HG02642 (cell line): ENCODE measurements at regions not wholly inside any gene's neighbourhood (a gene's known extent, or its start where the extent isn't known, plus 50 kb on each side); places are given as distances from the start of the nearest gene placed in this dataset.
"Not testable (repeated sequence)": the region's sequence is repeated elsewhere in the genome, so short reads cannot be mapped to it uniquely, and the experiment has no call there.

ENCODE experiments used
- ATAC-seq: cut with Tn5 transposase; IDR thresholded peaks from one replicate; pipeline ENCODE4 v1.9.1; 2021; ENCODE audit warnings: mild to moderate bottlenecking; ENCODE audit not compliant: unreplicated experiment, poor library complexity

- ATAC-seq, result no peak
Observed at GRCh38 chr5:100641833-100642232, 106.7 kb downstream of the FAM174A start.

- no peak for ATAC-seq
Observed at GRCh38 chr5:100643473-100643872, 108.3 kb downstream of the FAM174A start.

- ATAC-seq, result no peak
Observed at GRCh38 chr5:100644185-100644584, 109.0 kb downstream of the FAM174A start.

- ATAC-seq, result no peak
Observed at GRCh38 chr5:100644776-100645175, 109.6 kb downstream of the FAM174A start.

GRCh38 chr5:100646011-100646410, 110.8 kb downstream of the FAM174A start:
- ATAC-seq, result no peak

GRCh38 chr5:100646691-100647090, 111.5 kb downstream of the FAM174A start:
- no peak for ATAC-seq

GRCh38 chr5:100647461-100648230, 112.5 kb downstream of the FAM174A start:
- ATAC-seq, result peak; percentile 82

- no peak for ATAC-seq
Observed at GRCh38 chr5:100654895-100655294, 119.7 kb downstream of the FAM174A start.

- not testable (repeated sequence) for ATAC-seq
Observed at GRCh38 chr5:100656771-100657170, 121.6 kb downstream of the FAM174A start.

GRCh38 chr5:100659080-100659795, 124.1 kb downstream of the FAM174A start:
- no peak for ATAC-seq

GRCh38 chr5:100664140-100664539, 129.0 kb downstream of the FAM174A start:
- no peak for ATAC-seq

- peak; percentile 64 for ATAC-seq
Observed at GRCh38 chr5:100667161-100667630, 132.0 kb downstream of the FAM174A start.

- ATAC-seq, result no peak
Observed at GRCh38 chr5:100668511-100668910, 133.3 kb downstream of the FAM174A start.

- ATAC-seq, result no peak
Observed at GRCh38 chr5:100676817-100677631, 141.8 kb downstream of the FAM174A start.

- no peak for ATAC-seq
Observed at GRCh38 chr5:100682625-100683024, 147.5 kb downstream of the FAM174A start.

- ATAC-seq, result no peak
Observed at GRCh38 chr5:100683881-100684280, 148.7 kb downstream of the FAM174A start.

- not testable (repeated sequence) for ATAC-seq
Observed at GRCh38 chr5:100685122-100685521, 149.9 kb downstream of the FAM174A start.

GRCh38 chr5:100688834-100689233, 153.7 kb downstream of the FAM174A start:
- not testable (repeated sequence) for ATAC-seq

- no peak for ATAC-seq
Observed at GRCh38 chr5:100690036-100690560, 154.9 kb downstream of the FAM174A start.

- no peak for ATAC-seq
Observed at GRCh38 chr5:100691085-100691484, 155.9 kb downstream of the FAM174A start.
